Endothelial cell of umbilical vein (primary cell): ENCODE measurements at regions not wholly inside any gene's neighbourhood (a gene's known extent, or its start where the extent isn't known, plus 50 kb on each side); places are given as distances from the start of the nearest gene placed in this dataset.
"Not testable (repeated sequence)": the region's sequence is repeated elsewhere in the genome, so short reads cannot be mapped to it uniquely, and the experiment has no call there.

Source experiments
- BruUV-seq: library from RNA; stranded (reverse); fragments of 400-500 nt; replicated peaks from 2 replicates; lab custom pipeline; 2021; lab: Mats Ljungman, UMichigan
- CTCF ChIA-PET: fragments of 300-600, 350-600 bp; sonication (Branson Sonifier 250); formaldehyde crosslinking; loops from one replicate; lab custom pipeline; 2021; ENCODE audit warnings: antibody characterized with exemption, inconsistent platforms; lab: Charles Lee
- POLR2A ChIA-PET: fragments of 300-600, 350-600 bp; sonication (Branson Sonifier 250); formaldehyde crosslinking; loops from one replicate; lab custom pipeline; 2021; ENCODE audit warnings: antibody characterized with exemption, inconsistent platforms; lab: Charles Lee
- DNase-seq: peaks from one replicate; pipeline ENCODE4 v3.0.0-alpha.2; 2011; ENCODE audit warnings: low read depth, low spot score
- FAIRE-seq: peaks from 2 replicates; lab custom pipeline; 2011; peaks lifted over from hg19 to GRCh38; lab: Jason Lieb, UNC
- H2AFZ ChIP-seq: 2 replicates; pipeline ENCODE4 v1.6.0; 2012; ENCODE audit warnings: low read depth, low read length, control low read depth, inconsistent platforms
- H3K27ac ChIP-seq: 2 replicates; pipeline ENCODE4 v1.5.1; 2011; ENCODE audit warnings: low read depth, mild to moderate bottlenecking, control low read depth, low read length, moderate library complexity; ENCODE audit not compliant: insufficient read depth
- H3K27me3 ChIP-seq, 2 experiments: 2 replicates each; pipeline versions ENCODE4 v1.6.0 to v1.6.1; 2011; ENCODE audit warnings: low read length in 2 of 2, mixed read lengths in 1 of 2; ENCODE audit not compliant: control insufficient read depth in 2 of 2, insufficient read depth in 2 of 2
- H3K36me3 ChIP-seq, 2 experiments: 2 replicates in 1 of 2; 3 replicates in 1 of 2; pipeline ENCODE4 v1.5.1; 2011; ENCODE audit warnings: low read length in 2 of 2, mild to moderate bottlenecking in 1 of 2, moderate library complexity in 1 of 2; ENCODE audit not compliant: control insufficient read depth in 2 of 2, insufficient read depth in 2 of 2; ENCODE audit errors: extremely low read depth in 1 of 2
- H3K4me1 ChIP-seq: 3 replicates; pipeline ENCODE4 v1.5.1; 2011; ENCODE audit warnings: mild to moderate bottlenecking, low read length; ENCODE audit not compliant: control insufficient read depth, insufficient read depth; ENCODE audit errors: extremely low read depth
- H3K4me2 ChIP-seq: 2 replicates; pipeline ENCODE4 v1.6.1; 2011; ENCODE audit warnings: low read length, control low read depth, mixed read lengths; ENCODE audit not compliant: insufficient read depth
- H3K4me3 ChIP-seq, 3 experiments: fragments of 200-600 bp in 1 of 3; sonication (generic), shearing (Covaris generic) in 1 of 3; replicated peaks in 1 of 3; 2 replicates each; pipeline ENCODE4 v1.5.1; 2011 to 2016; ENCODE audit warnings: control low read depth in 3 of 3, low read length in 3 of 3, mild to moderate bottlenecking in 2 of 3, inconsistent platforms in 1 of 3, low read depth in 1 of 3, moderate library complexity in 1 of 3; ENCODE audit not compliant: insufficient read depth in 1 of 3
- H3K79me2 ChIP-seq: 2 replicates; pipeline ENCODE4 v1.6.0; 2012; ENCODE audit warnings: low read length, inconsistent platforms; ENCODE audit not compliant: control insufficient read depth, insufficient read depth
- H3K9ac ChIP-seq: replicated peaks from 2 replicates; pipeline ENCODE3; 2011; ENCODE audit warnings: low read length, control low read depth; ENCODE audit not compliant: insufficient read depth; ENCODE audit errors: extremely low read depth
- H3K9me1 ChIP-seq: replicated peaks from 3 replicates; pipeline ENCODE4 v1.6.0; 2011; ENCODE audit warnings: mild to moderate bottlenecking, low read length; ENCODE audit not compliant: control insufficient read depth, insufficient read depth; ENCODE audit errors: extremely low read depth
- H3K9me3 ChIP-seq: replicated peaks from 2 replicates; pipeline ENCODE4 v1.5.1; 2012; ENCODE audit warnings: low read length, inconsistent platforms; ENCODE audit not compliant: control insufficient read depth, insufficient read depth
- H4K20me1 ChIP-seq: replicated peaks from 2 replicates; pipeline ENCODE3; 2011; ENCODE audit warnings: mild to moderate bottlenecking, low read length; ENCODE audit not compliant: control insufficient read depth, insufficient read depth; ENCODE audit errors: extremely low read depth
- EZH2 ChIP-seq: IDR thresholded peaks from 2 replicates; pipeline ENCODE4 v1.6.1; 2012; ENCODE audit warnings: borderline replicate concordance, low read depth, mild to moderate bottlenecking, moderate library complexity, low read length, inconsistent platforms; ENCODE audit not compliant: severe bottlenecking
- FOS ChIP-seq: IDR thresholded peaks from 2 replicates; pipeline ENCODE4 v1.6.1; 2011; ENCODE audit warnings: mild to moderate bottlenecking, low read length, moderate library complexity, borderline replicate concordance; ENCODE audit not compliant: insufficient read depth
- GATA2 ChIP-seq: IDR thresholded peaks from 2 replicates; pipeline ENCODE4 v1.7.0; 2011; ENCODE audit warnings: low read depth, mild to moderate bottlenecking, moderate library complexity, mixed read lengths, low read length; ENCODE audit not compliant: insufficient read length, insufficient read depth
- JUN ChIP-seq: IDR thresholded peaks from 2 replicates; pipeline ENCODE4 v1.6.1; 2011; ENCODE audit warnings: borderline replicate concordance, low read depth; ENCODE audit not compliant: insufficient read length, insufficient read depth
- MAX ChIP-seq: IDR thresholded peaks from 2 replicates; pipeline ENCODE4 v1.6.1; 2011; ENCODE audit not compliant: insufficient read depth, insufficient read length
- MYC ChIP-seq: IDR thresholded peaks from one replicate; pipeline ENCODE4 v1.6.1; 2011; ENCODE audit warnings: mild to moderate bottlenecking, low read depth, low read length
- POLR2A ChIP-seq: IDR thresholded peaks from 2 replicates; pipeline ENCODE4 v1.6.1; 2012; ENCODE audit warnings: low read depth, mild to moderate bottlenecking, control low read depth, low read length
- POLR2AphosphoS5 ChIP-seq: IDR thresholded peaks from 2 replicates; pipeline ENCODE4 v1.6.1; 2012; ENCODE audit warnings: low read depth, mild to moderate bottlenecking, control low read depth, low read length, moderate library complexity; ENCODE audit not compliant: insufficient read depth
- dilution Hi-C: fragments of 300-500 bp; cut with MboI; formaldehyde crosslinking; loops from one replicate; pipeline ENCODE4 v1.15.0; 2019; ENCODE audit warnings: low sequenced_read_pairs; ENCODE audit not compliant: extremely low pct_ligation_motif_present
- intact Hi-C: fragments of 100-400 bp; cut with micrococcal nuclease; formaldehyde crosslinking; loops from one replicate; pipeline ENCODE4 v1.10.0; 2022
- TF ChIP-seq, protein P1 (sequence below), 2 donors: IDR thresholded peaks; 1 replicate in 1 of 2; 2 replicates in 1 of 2; pipeline ENCODE4 v1.5.1; 2011; ENCODE audit warnings: low read length in 2 of 2, mild to moderate bottlenecking in 2 of 2, moderate library complexity in 2 of 2, control low read depth in 1 of 2, inconsistent platforms in 1 of 2, low read depth in 1 of 2; ENCODE audit not compliant: insufficient read depth in 1 of 2; ENCODE audit errors: extremely low read depth in 1 of 2

DNA sequence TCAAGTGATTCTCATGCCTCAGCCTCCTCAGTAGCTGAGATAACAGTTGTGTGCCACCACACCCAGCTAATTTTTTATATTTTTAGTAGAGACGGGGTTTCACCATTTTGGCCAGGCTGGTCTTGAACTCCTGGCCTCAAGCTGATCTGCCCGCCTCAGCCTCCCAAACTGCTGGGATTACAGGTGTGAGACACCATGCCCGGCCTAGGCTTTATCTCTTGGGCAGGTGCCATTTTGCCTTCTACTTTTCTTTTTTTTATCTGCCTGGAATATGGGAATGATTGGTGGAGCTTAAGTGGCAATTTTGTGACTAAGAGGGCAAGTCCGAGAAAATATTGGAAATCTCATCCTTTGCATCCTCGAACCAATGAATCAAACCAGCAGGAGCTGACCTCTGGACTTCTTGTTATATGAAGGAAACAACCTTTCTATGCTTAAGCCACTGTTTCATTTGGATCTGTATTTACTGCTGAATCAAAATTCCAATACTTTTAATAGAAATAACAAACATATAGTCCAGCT, 128.9 kb upstream of the ZNF217 start:
- Histone ChIP-seq H2AFZ (no peak overlapping the region), H3K79me2 (no peaks in the 10 kb centered on the region), H3K9ac (no peak overlapping the region), H3K9me1 (no peaks in the 10 kb centered on the region), H3K4me1 (peaks cover 23% of the 10 kb centered on the region), H3K4me3 (no peak overlapping the region), H4K20me1 (no peaks in the 10 kb centered on the region), H3K4me2 (no peak overlapping the region), H3K27ac (no peak overlapping the region), H3K27me3 (no peaks in the 10 kb centered on the region), H3K9me3 (no peaks in the 10 kb centered on the region), H3K36me3 (no peaks in the 10 kb centered on the region)
- intact Hi-C loops, result no loop called here
- POLR2A ChIA-PET, result no interaction called here
- dilution Hi-C loops, result no loop called here
- FAIRE-seq (no peak), DNase-seq (no peak)
- CTCF ChIA-PET, result interaction anchor here (0.8 kb wide), 1 partner anchor 14 kb away, joined by 4 read pairs; no protein-coding TSS in a partner anchor
- no TSS peak for BruUV-seq
- TF ChIP-seq POLR2A (no peak), MYC (no peak), MAX (no peak), GATA2 (no peak), JUN (no peak), FOS (no peak), POLR2AphosphoS5 (no peak), EZH2 (no peak)
- TF ChIP-seq, protein P1, sequence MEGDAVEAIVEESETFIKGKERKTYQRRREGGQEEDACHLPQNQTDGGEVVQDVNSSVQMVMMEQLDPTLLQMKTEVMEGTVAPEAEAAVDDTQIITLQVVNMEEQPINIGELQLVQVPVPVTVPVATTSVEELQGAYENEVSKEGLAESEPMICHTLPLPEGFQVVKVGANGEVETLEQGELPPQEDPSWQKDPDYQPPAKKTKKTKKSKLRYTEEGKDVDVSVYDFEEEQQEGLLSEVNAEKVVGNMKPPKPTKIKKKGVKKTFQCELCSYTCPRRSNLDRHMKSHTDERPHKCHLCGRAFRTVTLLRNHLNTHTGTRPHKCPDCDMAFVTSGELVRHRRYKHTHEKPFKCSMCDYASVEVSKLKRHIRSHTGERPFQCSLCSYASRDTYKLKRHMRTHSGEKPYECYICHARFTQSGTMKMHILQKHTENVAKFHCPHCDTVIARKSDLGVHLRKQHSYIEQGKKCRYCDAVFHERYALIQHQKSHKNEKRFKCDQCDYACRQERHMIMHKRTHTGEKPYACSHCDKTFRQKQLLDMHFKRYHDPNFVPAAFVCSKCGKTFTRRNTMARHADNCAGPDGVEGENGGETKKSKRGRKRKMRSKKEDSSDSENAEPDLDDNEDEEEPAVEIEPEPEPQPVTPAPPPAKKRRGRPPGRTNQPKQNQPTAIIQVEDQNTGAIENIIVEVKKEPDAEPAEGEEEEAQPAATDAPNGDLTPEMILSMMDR (IDR thresholded peaks at IDR 0.05; ENCODE audit: extremely low read depth in 1 of 2, insufficient read depth in 1 of 2, low read depth in 1 of 2, low read length in 2 of 2), result no peak

DNA sequence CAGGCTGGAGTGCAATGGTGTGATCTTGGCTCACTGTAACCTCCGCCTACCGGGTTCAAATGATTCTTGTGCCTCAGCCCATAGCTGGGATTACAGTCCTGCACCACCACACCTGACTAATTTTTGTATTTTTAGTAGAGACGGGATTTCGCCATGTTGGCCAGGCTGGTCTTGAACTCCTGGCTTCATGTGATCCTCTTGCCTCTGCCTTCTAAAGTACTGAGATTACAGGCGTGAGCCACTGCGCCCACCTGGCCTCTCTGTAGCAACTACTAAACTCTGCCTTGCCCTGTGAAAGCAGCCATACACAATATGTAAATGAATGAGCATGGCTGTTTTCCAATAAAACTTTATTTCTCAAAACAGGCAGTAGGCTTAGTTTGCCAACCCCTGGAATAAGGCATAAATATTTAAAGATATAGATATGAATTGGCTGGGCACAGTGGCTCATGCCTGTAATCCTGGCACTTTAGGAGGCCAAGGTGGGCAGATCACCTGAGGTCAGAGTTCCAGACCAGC, 127.9 kb upstream of the ZNF217 start:
- H2AFZ ChIP-seq, BruUV-seq, H3K79me2 ChIP-seq, H3K4me3 ChIP-seq, H3K9me3 ChIP-seq, dilution Hi-C loops, FAIRE-seq, H3K36me3 ChIP-seq, H4K20me1 ChIP-seq, POLR2A ChIA-PET, CTCF ChIA-PET, H3K27me3 ChIP-seq, H3K9me1 ChIP-seq, H3K9ac ChIP-seq, H3K4me2 ChIP-seq, DNase-seq: not testable (repeated sequence)
- Histone ChIP-seq H3K27ac (peak overlapping the region; percentile 11), H3K4me1 (peaks cover 23% of the 10 kb centered on the region)
- intact Hi-C loops, result loop anchor here (1.0 kb wide), 1 partner anchor 107 kb away; no protein-coding TSS in a partner anchor
